GM12878 (cell line): ENCODE measurements at regions not wholly inside any gene's neighbourhood (a gene's known extent, or its start where the extent isn't known, plus 50 kb on each side); places are given as distances from the start of the nearest gene placed in this dataset.

Source experiments
- ATAC-seq: fragments of 200-7000 bp; cut with Tn5 transposase; 3 replicates; pipeline ENCODE4 v1.9.1; 2020; ENCODE audit warnings: mild to moderate bottlenecking, moderate library complexity
- BruUV-seq: library from RNA; stranded (reverse); fragments of 400-500 nt; replicated peaks from 2 replicates; lab custom pipeline; 2021; lab: Mats Ljungman, UMichigan
- CTCF ChIA-PET: fragments of 300-600 bp; sonication (Branson Sonifier 250); formaldehyde crosslinking; extraction: SDS; loops from one replicate; lab custom pipeline; 2021; ENCODE audit warnings: inconsistent platforms; lab: Yijun Ruan, JAX
- POLR2A ChIA-PET: fragments of 350-600 bp; formaldehyde crosslinking; extraction: SDS; loops from one replicate; lab custom pipeline; 2021; ENCODE audit warnings: inconsistent platforms; lab: Charles Lee
- RAD21 ChIA-PET: fragments of 300-600 bp; sonication (Branson Sonifier 250); formaldehyde crosslinking; loops from one replicate; lab custom pipeline; 2023; ENCODE audit warnings: antibody characterized with exemption; ENCODE audit not compliant: unreplicated experiment; lab: Charles Lee
- SMC1A ChIA-PET: fragments of 300-600 bp; sonication (Branson Sonifier 250); formaldehyde crosslinking; loops from one replicate; lab custom pipeline; 2023; ENCODE audit not compliant: unreplicated experiment, uncharacterized antibody; lab: Charles Lee
- DNase-seq: peaks from one replicate; pipeline ENCODE4 v3.0.0-alpha.2; 2011; ENCODE audit warnings: low read depth, low spot score
- FAIRE-seq: peaks from 3 replicates; lab custom pipeline; 2011; peaks lifted over from hg19 to GRCh38; lab: Jason Lieb, UNC
- H2AFZ ChIP-seq: 2 replicates; pipeline ENCODE4 v1.6.0; 2011; ENCODE audit warnings: low read depth, low read length, control low read depth; ENCODE audit not compliant: control insufficient read depth
- H3K27ac ChIP-seq: 2 replicates; pipeline ENCODE4 v1.5.1; 2011; ENCODE audit warnings: control low read depth; ENCODE audit not compliant: control insufficient read depth, insufficient read depth
- H3K27me3 ChIP-seq, 2 experiments: replicated peaks in 1 of 2; 2 replicates each; pipeline versions ENCODE4 v1.6.0 to v1.6.1; 2011; ENCODE audit warnings: low read length in 1 of 2; ENCODE audit not compliant: control insufficient read depth in 2 of 2, insufficient read depth in 2 of 2
- H3K36me3 ChIP-seq, 2 experiments: 2 replicates each; pipeline ENCODE4 v1.5.1; 2011; ENCODE audit warnings: low read length in 1 of 2; ENCODE audit not compliant: control insufficient read depth in 2 of 2, insufficient read depth in 2 of 2
- H3K4me1 ChIP-seq: 2 replicates; pipeline ENCODE4 v1.6.1; 2011; ENCODE audit warnings: mild to moderate bottlenecking, low read length, moderate library complexity, mixed read lengths; ENCODE audit not compliant: control insufficient read depth, insufficient read depth
- H3K4me2 ChIP-seq: 2 replicates; pipeline ENCODE4 v1.6.0; 2011; ENCODE audit warnings: control low read depth; ENCODE audit not compliant: control insufficient read depth, insufficient read depth
- H3K4me3 ChIP-seq: fragments of 200-600 bp; sonication (generic); 2 replicates; pipeline ENCODE4 v1.5.1; 2016
- H3K79me2 ChIP-seq: 2 replicates; pipeline ENCODE4 v1.6.0; 2011; ENCODE audit warnings: low read length; ENCODE audit not compliant: control insufficient read depth, insufficient read depth
- H3K9ac ChIP-seq: 2 replicates; pipeline ENCODE4 v1.8.0; 2011; ENCODE audit warnings: low read length, control low read depth, mixed read lengths; ENCODE audit not compliant: control insufficient read depth, insufficient read depth
- H3K9me3 ChIP-seq: replicated peaks from 3 replicates; pipeline ENCODE4 v1.5.1; 2011; ENCODE audit warnings: mild to moderate bottlenecking, low read length; ENCODE audit not compliant: control insufficient read depth, insufficient read depth
- H4K20me1 ChIP-seq: 2 replicates; pipeline ENCODE4 v1.6.0; 2011; ENCODE audit not compliant: control insufficient read depth, insufficient read depth
- ATF3 ChIP-seq: IDR thresholded peaks from 2 replicates; pipeline ENCODE4 v1.6.1; 2011; ENCODE audit warnings: low read depth, mild to moderate bottlenecking, low read length, moderate library complexity, borderline replicate concordance; ENCODE audit errors: extremely low read depth
- HDAC2 ChIP-seq: fragments of 200-600 bp; sonication (generic); IDR thresholded peaks from 2 replicates; pipeline ENCODE4 v1.6.1; 2017
- HSF1 ChIP-seq: fragments of 150-350 bp; IDR thresholded peaks from 2 replicates; pipeline ENCODE4 v1.6.1; 2014; ENCODE audit warnings: mild to moderate bottlenecking, low read depth, low read length
- JUNB ChIP-seq: IDR thresholded peaks from 2 replicates; pipeline ENCODE4 v1.6.1; 2016; ENCODE audit warnings: antibody characterized with exemption, mild to moderate bottlenecking
- KAT2A ChIP-seq: conservative IDR thresholded peaks from 2 replicates; pipeline ENCODE4 v1.6.1; 2011; ENCODE audit warnings: low read depth, low read length; ENCODE audit not compliant: control insufficient read depth
- MYB ChIP-seq: fragments of 150-350 bp; IDR thresholded peaks from 2 replicates; pipeline ENCODE4 v1.6.1; 2014; ENCODE audit warnings: mild to moderate bottlenecking, low read depth, low read length, borderline replicate concordance
- SREBF1 ChIP-seq: IDR thresholded peaks from 2 replicates; pipeline ENCODE4 v1.6.1; 2012; ENCODE audit warnings: mild to moderate bottlenecking, low read length
- ZBTB33 ChIP-seq: fragments of 450-650 bp; IDR thresholded peaks from 2 replicates; pipeline ENCODE4 v1.6.1; 2017; ENCODE audit warnings: mild to moderate bottlenecking
- ZNF592 ChIP-seq: fragments of 450-650 bp; IDR thresholded peaks from 2 replicates; pipeline ENCODE4 v1.6.1; 2017; ENCODE audit warnings: mild to moderate bottlenecking, moderate library complexity
- ZNF687 ChIP-seq: fragments of 450-650 bp; IDR thresholded peaks from 2 replicates; pipeline ENCODE4 v1.6.1; 2017; ENCODE audit warnings: mild to moderate bottlenecking, moderate library complexity
- WGBS: methylation state at CpG from one replicate; pipeline ENCODE4 v1.1.6; 2016; ENCODE audit warnings: low lambda C conversion rate; ENCODE audit not compliant: insufficient replicate concordance, insufficient coverage; ENCODE audit errors: missing lambda C conversion rate; 5-methylcytosine and 5-hydroxymethylcytosine counted together
- in situ Hi-C: fragments of 300-500 bp; cut with MboI; formaldehyde crosslinking; loops from 9 replicates; pipeline ENCODE4 v1.14.3; 2018; ENCODE audit warnings: mixed read lengths
- intact Hi-C: fragments of 100-400 bp; cut with micrococcal nuclease; formaldehyde crosslinking; loops from one replicate; pipeline ENCODE4 v1.14.2; 2022; ENCODE audit not compliant: unreplicated experiment

- BruUV-seq, result no TSS peak
- Histone ChIP-seq H3K4me1 (no peaks in the 10 kb centered on the region), H3K36me3 (no peaks in the 10 kb centered on the region), H4K20me1 (no peaks in the 10 kb centered on the region), H3K9ac (no peak overlapping the region), H2AFZ (no peak overlapping the region), H3K27me3 (peaks cover 1 to 7% of the 10 kb centered on the region in 2 experiments), H3K4me3 (no peak overlapping the region), H3K9me3 (no peaks in the 10 kb centered on the region), H3K79me2 (no peaks in the 10 kb centered on the region), H3K4me2 (no peak overlapping the region), H3K27ac (no peak overlapping the region)
- ChIA-PET RAD21 (no interaction called here), SMC1A (no interaction called here), CTCF (no interaction called here), POLR2A (no interaction called here)
- no peak for TF ChIP-seq KAT2A
- TF ChIP-seq JUNB, result no peak
- TF ChIP-seq ZNF592, result no peak
- no peak for TF ChIP-seq HSF1
- no peak for TF ChIP-seq HDAC2
- TF ChIP-seq SREBF1, result no peak
- TF ChIP-seq MYB, result no peak
- TF ChIP-seq ZBTB33, result no peak
- TF ChIP-seq ATF3, result no peak
- TF ChIP-seq ZNF687, result no peak
- DNase-seq, result no peak
- in situ Hi-C loops, result no loop called here
- intact Hi-C loops, result no loop called here
- ATAC-seq, result no peak
- no peak for FAIRE-seq
- 23% methylated on average over 3 of the region's 3 CpGs for WGBS
These were observed 270.9 kb downstream of the TLE3 start for GRCh38 chr15:69826819-69827175.
